ENCODE measurements at regions not wholly inside any gene's neighbourhood (a gene's known extent, or its start where the extent isn't known, plus 50 kb on each side); places are given as distances from the start of the nearest gene placed in this dataset.

- Mint-ChIP-seq H3K4me3 (no peak overlapping the region), H3K27ac (no peak overlapping the region)
Observed at GRCh38 chr3:150260398-150260710, 147.7 kb upstream of the TSC22D2 start.

GRCh38 chr3:150259526-150260397 lies 148.3 kb upstream of the TSC22D2 start:
- H3K36me3 Mint-ChIP-seq (ENCODE audit: low read depth), result no peaks in the 10 kb centered on the region
- Histone ChIP-seq H3K27me3 (ENCODE audit: control insufficient read depth in 1 of 2, insufficient read depth in 2 of 2, low read length in 2 of 2) (peaks cover 0 to 3% of the 10 kb centered on the region in 2 experiments), H3K4me3 (ENCODE audit: low read length) (no peak overlapping the region), H3K27ac (ENCODE audit: low read depth in 1 of 2, low read length in 2 of 2) (no peak overlapping the region), H3K9me3 (ENCODE audit: control insufficient read depth in 1 of 2, insufficient read depth in 1 of 2, low read length in 2 of 2) (no peaks in the 10 kb centered on the region), H3K4me1 (ENCODE audit: insufficient read depth, low read length) (no peaks in the 10 kb centered on the region), H3K36me3 (ENCODE audit: insufficient read depth, low read length) (no peaks in the 10 kb centered on the region)
- H3K4me3 Mint-ChIP-seq, result no peak overlapping the region
- DNase-seq, result no peak
- H3K27ac Mint-ChIP-seq, result no peak overlapping the region
- no peaks in the 10 kb centered on the region for H3K9me3 Mint-ChIP-seq
- no peak for TF ChIP-seq CTCF (IDR thresholded peaks at IDR 0.05)
- H3K4me1 Mint-ChIP-seq (ENCODE audit: low read depth), result no peaks in the 10 kb centered on the region
- no peak for ATAC-seq (ENCODE audit: poor library complexity)
- ChIA-PET CTCF (no interaction called here), POLR2A (no interaction called here)
- H3K27me3 Mint-ChIP-seq, result no peaks in the 10 kb centered on the region
- intact Hi-C loops (cut with DNase I, micrococcal nuclease), result no loop called here

More at GRCh38 chr3:150260398-150260710, 147.7 kb upstream of the TSC22D2 start:
- ChIA-PET POLR2A (no interaction called here), CTCF (no interaction called here)
- no peaks in the 10 kb centered on the region for H3K9me3 Mint-ChIP-seq
- no peaks in the 10 kb centered on the region for H3K4me1 ChIP-seq (ENCODE audit: insufficient read depth, low read length)
- H3K4me3 ChIP-seq (ENCODE audit: low read length), result no peak overlapping the region
- H3K9me3 ChIP-seq (ENCODE audit: control insufficient read depth in 1 of 2, insufficient read depth in 1 of 2, low read length in 2 of 2), result no peaks in the 10 kb centered on the region
- H3K36me3 ChIP-seq (ENCODE audit: insufficient read depth, low read length), result no peaks in the 10 kb centered on the region
- ATAC-seq (ENCODE audit: poor library complexity), result no peak
- no peak for TF ChIP-seq CTCF (IDR thresholded peaks at IDR 0.05)
- no peak for DNase-seq
- peaks cover 1% of the 10 kb centered on the region for H3K27me3 Mint-ChIP-seq
- peaks cover 0 to 3% of the 10 kb centered on the region in 2 experiments for H3K27me3 ChIP-seq (ENCODE audit: control insufficient read depth in 1 of 2, insufficient read depth in 2 of 2, low read length in 2 of 2)
- H3K4me1 Mint-ChIP-seq (ENCODE audit: low read depth), result no peaks in the 10 kb centered on the region
- H3K27ac ChIP-seq (ENCODE audit: low read depth in 1 of 2, low read length in 2 of 2), result no peak overlapping the region
- intact Hi-C loops (cut with DNase I, micrococcal nuclease), result no loop called here
- H3K36me3 Mint-ChIP-seq (ENCODE audit: low read depth), result no peaks in the 10 kb centered on the region

GRCh38 chr3:150256782-150257181 lies 151.3 kb upstream of the TSC22D2 start:
- Histone ChIP-seq H3K4me3 (ENCODE audit: low read length) (no peak overlapping the region), H3K27ac (ENCODE audit: low read depth in 1 of 2, low read length in 2 of 2) (no peak overlapping the region), H3K36me3 (ENCODE audit: insufficient read depth, low read length) (no peaks in the 10 kb centered on the region), H3K4me1 (ENCODE audit: insufficient read depth, low read length) (no peaks in the 10 kb centered on the region), H3K27me3 (ENCODE audit: control insufficient read depth in 1 of 2, insufficient read depth in 2 of 2, low read length in 2 of 2) (no peaks in the 10 kb centered on the region), H3K9me3 (ENCODE audit: control insufficient read depth in 1 of 2, insufficient read depth in 1 of 2, low read length in 2 of 2) (no peaks in the 10 kb centered on the region)
- Mint-ChIP-seq H3K9me3 (no peaks in the 10 kb centered on the region), H3K36me3 (ENCODE audit: low read depth) (no peaks in the 10 kb centered on the region), H3K27ac (no peak overlapping the region), H3K4me3 (no peak overlapping the region), H3K4me1 (ENCODE audit: low read depth) (no peaks in the 10 kb centered on the region), H3K27me3 (no peaks in the 10 kb centered on the region)
- no peak for ATAC-seq (ENCODE audit: poor library complexity)
- TF ChIP-seq CTCF (IDR thresholded peaks at IDR 0.05), result no peak
- ChIA-PET POLR2A (no interaction called here), CTCF (no interaction called here)
- intact Hi-C loops (cut with DNase I, micrococcal nuclease), result no loop called here
- no peak for DNase-seq
